HG03175 (cell line): ENCODE measurements at regions not wholly inside any gene's neighbourhood (a gene's known extent, or its start where the extent isn't known, plus 50 kb on each side); places are given as distances from the start of the nearest gene placed in this dataset.
"Not testable (repeated sequence)": the region's sequence is repeated elsewhere in the genome, so short reads cannot be mapped to it uniquely, and the experiment has no call there.

Source experiments
- ATAC-seq: cut with Tn5 transposase; IDR thresholded peaks from one replicate; pipeline ENCODE4 v1.9.1; 2021; ENCODE audit warnings: mild to moderate bottlenecking, moderate library complexity; ENCODE audit not compliant: unreplicated experiment

- no peak for ATAC-seq
Measured at GRCh38 chr1:218900615-218901014, 273.1 kb upstream of the LYPLAL1 start.

GRCh38 chr1:218904416-218904815 is 269.3 kb upstream of the LYPLAL1 start:
- no peak for ATAC-seq

GRCh38 chr1:218916720-218917119 is 257.0 kb upstream of the LYPLAL1 start:
- ATAC-seq: no peak

- ATAC-seq: no peak
Measured at GRCh38 chr1:218917656-218918055, 256.0 kb upstream of the LYPLAL1 start.

GRCh38 chr1:218925777-218926176 is 247.9 kb upstream of the LYPLAL1 start:
- no peak for ATAC-seq

- no peak for ATAC-seq
Measured at GRCh38 chr1:218926631-218927030, 247.0 kb upstream of the LYPLAL1 start.

- ATAC-seq: no peak
Measured at GRCh38 chr1:218930000-218930399, 243.7 kb upstream of the LYPLAL1 start.

- no peak for ATAC-seq
Measured at GRCh38 chr1:218930472-218931241, 243.0 kb upstream of the LYPLAL1 start.

- ATAC-seq: no peak
Measured at GRCh38 chr1:218931324-218931723, 242.4 kb upstream of the LYPLAL1 start.

GRCh38 chr1:218933513-218933912 is 240.2 kb upstream of the LYPLAL1 start:
- no peak for ATAC-seq

GRCh38 chr1:218935408-218935807 is 238.3 kb upstream of the LYPLAL1 start:
- ATAC-seq: not testable (repeated sequence)

- no peak for ATAC-seq
Measured at GRCh38 chr1:218938259-218938658, 235.4 kb upstream of the LYPLAL1 start.

- ATAC-seq: no peak
Measured at GRCh38 chr1:218939095-218939494, 234.6 kb upstream of the LYPLAL1 start.

- ATAC-seq: no peak
Measured at GRCh38 chr1:218942431-218942830, 231.2 kb upstream of the LYPLAL1 start.

GRCh38 chr1:218943371-218943770 is 230.3 kb upstream of the LYPLAL1 start:
- no peak for ATAC-seq

- ATAC-seq: no peak
Measured at GRCh38 chr1:218945050-218945449, 228.6 kb upstream of the LYPLAL1 start.

GRCh38 chr1:218946147-218946546 is 227.5 kb upstream of the LYPLAL1 start:
- ATAC-seq: peak; percentile 69

GRCh38 chr1:218948446-218948845 is 225.2 kb upstream of the LYPLAL1 start:
- ATAC-seq: no peak

GRCh38 chr1:218953386-218953785 is 220.3 kb upstream of the LYPLAL1 start:
- no peak for ATAC-seq

- ATAC-seq: no peak
Measured at GRCh38 chr1:218957971-218958370, 215.7 kb upstream of the LYPLAL1 start.

- ATAC-seq: no peak
Measured at GRCh38 chr1:218959784-218960183, 213.9 kb upstream of the LYPLAL1 start.

- no peak for ATAC-seq
Measured at GRCh38 chr1:218964471-218965185, 209.1 kb upstream of the LYPLAL1 start.
